IPS-15b (cell line): ENCODE measurements at regions not wholly inside any gene's neighbourhood (a gene's known extent, or its start where the extent isn't known, plus 50 kb on each side); places are given as distances from the start of the nearest gene placed in this dataset.

ENCODE experiments used
- H3K27me3 ChIP-seq: one replicate; pipeline ENCODE4 v1.6.1; 2013; ENCODE audit warnings: low read length; ENCODE audit not compliant: control insufficient read depth, insufficient read depth
- H3K36me3 ChIP-seq: one replicate; pipeline ENCODE4 v1.6.1; 2013; ENCODE audit warnings: low read length; ENCODE audit not compliant: control insufficient read depth, insufficient read depth
- H3K4me1 ChIP-seq: one replicate; pipeline ENCODE4 v1.6.1; 2013; ENCODE audit warnings: mild to moderate bottlenecking, low read length; ENCODE audit not compliant: control insufficient read depth, insufficient read depth
- H3K4me3 ChIP-seq: one replicate; pipeline ENCODE4 v1.5.1; 2013; ENCODE audit warnings: low read depth, low read length
- H3K9ac ChIP-seq: one replicate; pipeline ENCODE4 v1.6.1; 2013; ENCODE audit warnings: low read depth, mild to moderate bottlenecking, low read length
- H3K9me3 ChIP-seq: one replicate; pipeline ENCODE4 v1.6.1; 2013; ENCODE audit warnings: mild to moderate bottlenecking, low read length; ENCODE audit not compliant: control insufficient read depth, insufficient read depth

DNA sequence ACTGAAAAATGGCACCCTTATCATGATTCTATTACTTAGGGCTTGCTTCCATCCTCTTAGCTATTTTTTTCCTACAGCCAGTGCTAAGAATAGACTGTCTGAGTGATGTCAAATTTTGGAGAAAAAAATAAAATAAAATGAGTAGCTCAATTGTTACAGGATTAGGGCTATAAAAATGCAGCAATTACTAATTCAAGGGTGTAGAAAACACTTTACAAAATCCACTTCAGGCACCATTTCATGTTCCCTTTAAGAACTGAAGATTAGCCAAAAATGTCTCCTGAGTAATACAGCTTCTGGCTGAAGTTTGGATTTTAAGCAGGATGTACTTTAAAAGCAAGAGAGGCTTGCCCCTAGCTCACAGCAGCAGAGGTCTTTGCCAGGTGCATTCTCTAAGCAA, 240.5 kb upstream of the IRX1 start:
- no peaks in the 10 kb centered on the region for H3K27me3 ChIP-seq
- no peaks in the 10 kb centered on the region for H3K4me1 ChIP-seq
- H3K9ac ChIP-seq, result no peak overlapping the region
- H3K9me3 ChIP-seq, result no peaks in the 10 kb centered on the region
- H3K36me3 ChIP-seq, result no peaks in the 10 kb centered on the region
- H3K4me3 ChIP-seq, result no peak overlapping the region

DNA sequence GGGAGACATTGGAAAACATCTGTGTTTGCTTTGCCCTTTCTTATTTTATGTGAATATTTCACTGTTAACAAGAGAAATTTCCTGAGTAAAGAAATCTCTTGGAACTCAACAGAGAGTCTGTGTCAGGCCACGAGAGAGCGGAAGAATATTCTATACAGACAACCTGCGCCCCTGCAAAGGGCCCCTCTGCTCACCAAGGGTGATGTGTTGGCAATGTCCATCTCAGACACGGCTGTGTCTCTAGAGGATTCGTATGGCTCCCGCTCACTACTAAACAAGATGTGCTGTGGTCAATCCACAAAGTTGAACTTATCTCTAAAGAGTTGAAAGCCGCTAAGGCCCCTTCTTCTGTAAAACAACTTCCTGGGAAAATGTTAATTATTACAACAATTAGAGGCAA, 241.0 kb upstream of the IRX1 start:
- Histone ChIP-seq H3K27me3 (no peaks in the 10 kb centered on the region), H3K4me1 (no peaks in the 10 kb centered on the region), H3K4me3 (no peak overlapping the region), H3K36me3 (no peaks in the 10 kb centered on the region), H3K9ac (no peak overlapping the region), H3K9me3 (no peaks in the 10 kb centered on the region)

- H3K9ac ChIP-seq, result no peak overlapping the region
- no peaks in the 10 kb centered on the region for H3K27me3 ChIP-seq
- no peaks in the 10 kb centered on the region for H3K9me3 ChIP-seq
- no peak overlapping the region for H3K4me3 ChIP-seq
- H3K4me1 ChIP-seq, result no peaks in the 10 kb centered on the region
- no peaks in the 10 kb centered on the region for H3K36me3 ChIP-seq
Observed at GRCh38 chr5:3353561-3353960, 242.1 kb upstream of the IRX1 start.

DNA sequence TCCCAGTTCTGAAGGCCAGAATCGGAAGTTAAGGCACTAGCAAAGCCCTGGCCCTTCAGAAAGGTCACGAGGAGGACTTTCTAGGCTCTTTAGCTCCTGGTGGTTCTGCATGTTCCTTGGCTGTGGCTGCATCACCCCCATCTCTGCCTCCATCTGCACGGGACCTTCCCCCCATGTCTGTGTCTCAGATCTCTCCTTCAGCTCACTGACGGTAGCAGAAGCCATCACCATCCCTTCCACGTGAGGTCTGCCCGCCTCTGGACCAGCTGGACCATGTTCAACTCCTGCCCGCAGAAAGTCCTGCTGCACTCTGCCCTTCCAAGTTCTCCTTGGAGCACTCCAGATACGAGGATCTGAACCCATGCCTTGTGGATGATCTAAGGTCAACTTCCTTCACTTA, 242.9 kb upstream of the IRX1 start:
- no peak overlapping the region for H3K4me3 ChIP-seq
- no peaks in the 10 kb centered on the region for H3K27me3 ChIP-seq
- no peaks in the 10 kb centered on the region for H3K9me3 ChIP-seq
- H3K9ac ChIP-seq, result no peak overlapping the region
- H3K4me1 ChIP-seq, result no peaks in the 10 kb centered on the region
- H3K36me3 ChIP-seq, result no peaks in the 10 kb centered on the region

GRCh38 chr5:3351581-3352442, 243.8 kb upstream of the IRX1 start:
- H3K4me1 ChIP-seq, result no peaks in the 10 kb centered on the region
- H3K36me3 ChIP-seq, result no peaks in the 10 kb centered on the region
- no peaks in the 10 kb centered on the region for H3K9me3 ChIP-seq
- no peaks in the 10 kb centered on the region for H3K27me3 ChIP-seq
- no peak overlapping the region for H3K4me3 ChIP-seq
- H3K9ac ChIP-seq, result no peak overlapping the region

GRCh38 chr5:3350781-3351180, 244.9 kb upstream of the IRX1 start:
- H3K9ac ChIP-seq, result no peak overlapping the region
- H3K4me1 ChIP-seq, result no peaks in the 10 kb centered on the region
- no peaks in the 10 kb centered on the region for H3K27me3 ChIP-seq
- no peaks in the 10 kb centered on the region for H3K9me3 ChIP-seq
- H3K36me3 ChIP-seq, result no peaks in the 10 kb centered on the region
- H3K4me3 ChIP-seq, result no peak overlapping the region

- H3K9ac ChIP-seq, result no peak overlapping the region
- no peaks in the 10 kb centered on the region for H3K36me3 ChIP-seq
- no peak overlapping the region for H3K4me3 ChIP-seq
- H3K27me3 ChIP-seq, result no peaks in the 10 kb centered on the region
- H3K4me1 ChIP-seq, result no peaks in the 10 kb centered on the region
- H3K9me3 ChIP-seq, result no peaks in the 10 kb centered on the region
Observed at GRCh38 chr5:3349704-3350565, 245.7 kb upstream of the IRX1 start.

- H3K9me3 ChIP-seq, result no peaks in the 10 kb centered on the region
- H3K27me3 ChIP-seq, result no peaks in the 10 kb centered on the region
- H3K4me3 ChIP-seq, result no peak overlapping the region
- no peaks in the 10 kb centered on the region for H3K36me3 ChIP-seq
- no peaks in the 10 kb centered on the region for H3K4me1 ChIP-seq
- H3K9ac ChIP-seq, result no peak overlapping the region
Observed at GRCh38 chr5:3348576-3349535, 246.8 kb upstream of the IRX1 start.

GRCh38 chr5:3347741-3348140, 247.9 kb upstream of the IRX1 start:
- Histone ChIP-seq H3K36me3 (no peaks in the 10 kb centered on the region), H3K27me3 (no peaks in the 10 kb centered on the region), H3K9me3 (no peaks in the 10 kb centered on the region), H3K4me3 (no peak overlapping the region), H3K4me1 (no peaks in the 10 kb centered on the region), H3K9ac (no peak overlapping the region)

- H3K4me3 ChIP-seq, result no peak overlapping the region
- H3K4me1 ChIP-seq, result no peaks in the 10 kb centered on the region
- no peak overlapping the region for H3K9ac ChIP-seq
- no peaks in the 10 kb centered on the region for H3K9me3 ChIP-seq
- H3K36me3 ChIP-seq, result no peaks in the 10 kb centered on the region
- H3K27me3 ChIP-seq, result no peaks in the 10 kb centered on the region
Observed at GRCh38 chr5:3346111-3346820, 249.4 kb upstream of the IRX1 start.

GRCh38 chr5:3345195-3345594, 250.4 kb upstream of the IRX1 start:
- Histone ChIP-seq H3K4me1 (no peaks in the 10 kb centered on the region), H3K27me3 (no peaks in the 10 kb centered on the region), H3K9me3 (no peaks in the 10 kb centered on the region), H3K9ac (no peak overlapping the region), H3K4me3 (no peak overlapping the region), H3K36me3 (no peaks in the 10 kb centered on the region)
